ENCODE measurements at regions not wholly inside any gene's neighbourhood (a gene's known extent, or its start where the extent isn't known, plus 50 kb on each side); places are given as distances from the start of the nearest gene placed in this dataset.

DNA sequence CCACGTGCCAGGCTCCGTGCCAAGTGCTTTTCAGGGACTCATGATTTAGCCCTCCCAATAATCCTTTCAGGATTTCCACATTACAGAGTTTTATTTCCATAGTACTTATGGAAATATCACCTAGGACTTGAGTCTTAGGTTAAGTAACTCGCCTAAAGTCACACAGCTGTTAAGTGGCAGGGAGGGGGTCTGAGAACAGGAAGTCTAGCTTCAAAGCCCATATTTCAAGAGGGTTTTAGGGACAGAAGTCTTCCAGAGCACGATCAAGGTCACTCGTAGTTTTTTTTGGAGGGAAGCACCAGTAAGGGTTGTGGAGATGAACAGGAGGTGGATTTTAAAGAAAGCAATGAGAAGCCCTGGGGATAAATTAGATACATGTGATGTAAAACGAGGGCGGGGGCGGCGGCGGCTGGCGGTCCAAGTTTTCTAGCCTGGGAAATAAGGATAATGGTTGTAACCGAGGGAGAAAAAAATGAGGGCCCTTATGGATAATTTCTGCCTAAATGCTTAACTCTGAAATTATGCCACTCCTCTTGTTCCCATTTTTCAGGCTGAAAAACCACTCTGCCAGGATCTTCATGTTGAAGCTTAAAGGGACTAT lies 192.6 kb upstream of the FOXN3 start:
- DNase-seq (ENCODE audit: extremely low spot score in 2 of 2) = peak in 1 of 2 donors; percentile 16
- H3K4me3 ChIP-seq = no peak overlapping the region
- no peak overlapping the region for H3K27ac ChIP-seq
- no peaks in the 10 kb centered on the region for H3K9me3 ChIP-seq
- H3K4me1 ChIP-seq = peaks cover 1% of the 10 kb centered on the region
- H3K36me3 ChIP-seq = no peaks in the 10 kb centered on the region
- intact Hi-C loops (cut with DNase I) = no loop called here
- no peaks in the 10 kb centered on the region for H3K27me3 ChIP-seq
- TF ChIP-seq, protein P1, sequence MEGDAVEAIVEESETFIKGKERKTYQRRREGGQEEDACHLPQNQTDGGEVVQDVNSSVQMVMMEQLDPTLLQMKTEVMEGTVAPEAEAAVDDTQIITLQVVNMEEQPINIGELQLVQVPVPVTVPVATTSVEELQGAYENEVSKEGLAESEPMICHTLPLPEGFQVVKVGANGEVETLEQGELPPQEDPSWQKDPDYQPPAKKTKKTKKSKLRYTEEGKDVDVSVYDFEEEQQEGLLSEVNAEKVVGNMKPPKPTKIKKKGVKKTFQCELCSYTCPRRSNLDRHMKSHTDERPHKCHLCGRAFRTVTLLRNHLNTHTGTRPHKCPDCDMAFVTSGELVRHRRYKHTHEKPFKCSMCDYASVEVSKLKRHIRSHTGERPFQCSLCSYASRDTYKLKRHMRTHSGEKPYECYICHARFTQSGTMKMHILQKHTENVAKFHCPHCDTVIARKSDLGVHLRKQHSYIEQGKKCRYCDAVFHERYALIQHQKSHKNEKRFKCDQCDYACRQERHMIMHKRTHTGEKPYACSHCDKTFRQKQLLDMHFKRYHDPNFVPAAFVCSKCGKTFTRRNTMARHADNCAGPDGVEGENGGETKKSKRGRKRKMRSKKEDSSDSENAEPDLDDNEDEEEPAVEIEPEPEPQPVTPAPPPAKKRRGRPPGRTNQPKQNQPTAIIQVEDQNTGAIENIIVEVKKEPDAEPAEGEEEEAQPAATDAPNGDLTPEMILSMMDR (IDR thresholded peaks at IDR 0.05) = no peak
- TF ChIP-seq POLR2A (IDR thresholded peaks at IDR 0.05) = no peak
- no peak for TF ChIP-seq POLR2AphosphoS5 (IDR thresholded peaks at IDR 0.05; ENCODE audit: insufficient read depth in 1 of 2, low read depth in 1 of 2)

DNA sequence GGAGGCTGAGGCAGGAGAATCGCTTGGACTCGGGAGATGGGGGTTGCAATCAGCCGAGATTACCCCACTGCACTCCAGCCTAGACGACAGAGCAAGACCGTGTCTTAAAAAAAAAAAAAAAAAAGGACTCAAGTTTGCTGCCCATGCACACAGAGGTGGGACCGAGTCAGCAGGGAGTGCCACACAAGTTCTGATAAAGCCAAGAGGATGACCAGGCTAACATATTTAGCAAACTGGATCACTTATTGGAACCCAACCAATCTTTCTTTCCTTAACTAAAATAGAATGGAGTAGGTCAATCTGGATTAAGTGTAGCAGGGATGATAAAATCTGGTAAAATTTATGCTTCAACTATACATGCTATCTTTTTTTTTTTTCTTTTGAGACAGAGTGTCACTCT lies 190.4 kb upstream of the FOXN3 start:
- Histone ChIP-seq H3K4me3 (no peak overlapping the region), H3K36me3 (no peaks in the 10 kb centered on the region), H3K4me1 (no peaks in the 10 kb centered on the region), H3K27ac (no peak overlapping the region), H3K27me3 (no peaks in the 10 kb centered on the region), H3K9me3 (no peaks in the 10 kb centered on the region)
- TF ChIP-seq POLR2A (IDR thresholded peaks at IDR 0.05) (no peak), POLR2AphosphoS5 (IDR thresholded peaks at IDR 0.05; ENCODE audit: insufficient read depth in 1 of 2, low read depth in 1 of 2) (no peak)
- TF ChIP-seq, protein P1 (IDR thresholded peaks at IDR 0.05) = no peak
- peak in 1 of 2 donors; percentile 16 for DNase-seq (ENCODE audit: extremely low spot score in 2 of 2)
- intact Hi-C loops (cut with DNase I) = no loop called here

DNA sequence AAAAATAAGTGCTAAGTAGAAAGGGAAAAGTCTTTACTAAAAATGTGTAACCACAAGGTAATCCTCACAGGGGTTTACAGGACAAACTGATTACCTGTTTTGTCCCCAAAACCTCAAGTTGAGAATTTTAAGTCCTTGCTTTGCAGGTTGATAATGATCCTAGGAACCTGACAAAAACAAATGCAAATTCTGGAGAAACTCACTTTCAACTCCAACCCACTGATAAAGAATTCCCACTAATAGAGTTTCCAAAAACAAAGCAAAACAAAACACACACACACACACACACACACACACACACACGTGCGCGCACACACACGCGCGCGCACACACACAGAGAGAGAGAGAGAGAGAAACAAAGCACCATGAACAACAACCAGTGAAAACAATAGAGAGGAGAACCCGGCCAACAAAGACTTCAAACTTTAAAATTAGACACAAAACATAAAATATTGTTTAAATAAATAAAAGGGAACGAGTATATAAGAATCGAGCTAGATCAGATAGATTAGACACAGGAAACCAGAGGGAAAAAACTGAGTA lies 187.0 kb upstream of the FOXN3 start:
- Histone ChIP-seq H3K9me3 (peaks cover 5% of the 10 kb centered on the region), H3K27me3 (no peaks in the 10 kb centered on the region), H3K27ac (no peak overlapping the region), H3K4me3 (no peak overlapping the region), H3K36me3 (no peaks in the 10 kb centered on the region), H3K4me1 (no peaks in the 10 kb centered on the region)
- no peak for DNase-seq (ENCODE audit: extremely low spot score in 2 of 2)
- intact Hi-C loops (cut with DNase I) = no loop called here
- TF ChIP-seq POLR2AphosphoS5 (IDR thresholded peaks at IDR 0.05; ENCODE audit: insufficient read depth in 1 of 2, low read depth in 1 of 2) (no peak), POLR2A (IDR thresholded peaks at IDR 0.05) (no peak)
- TF ChIP-seq, protein P1 (IDR thresholded peaks at IDR 0.05) = no peak

DNA sequence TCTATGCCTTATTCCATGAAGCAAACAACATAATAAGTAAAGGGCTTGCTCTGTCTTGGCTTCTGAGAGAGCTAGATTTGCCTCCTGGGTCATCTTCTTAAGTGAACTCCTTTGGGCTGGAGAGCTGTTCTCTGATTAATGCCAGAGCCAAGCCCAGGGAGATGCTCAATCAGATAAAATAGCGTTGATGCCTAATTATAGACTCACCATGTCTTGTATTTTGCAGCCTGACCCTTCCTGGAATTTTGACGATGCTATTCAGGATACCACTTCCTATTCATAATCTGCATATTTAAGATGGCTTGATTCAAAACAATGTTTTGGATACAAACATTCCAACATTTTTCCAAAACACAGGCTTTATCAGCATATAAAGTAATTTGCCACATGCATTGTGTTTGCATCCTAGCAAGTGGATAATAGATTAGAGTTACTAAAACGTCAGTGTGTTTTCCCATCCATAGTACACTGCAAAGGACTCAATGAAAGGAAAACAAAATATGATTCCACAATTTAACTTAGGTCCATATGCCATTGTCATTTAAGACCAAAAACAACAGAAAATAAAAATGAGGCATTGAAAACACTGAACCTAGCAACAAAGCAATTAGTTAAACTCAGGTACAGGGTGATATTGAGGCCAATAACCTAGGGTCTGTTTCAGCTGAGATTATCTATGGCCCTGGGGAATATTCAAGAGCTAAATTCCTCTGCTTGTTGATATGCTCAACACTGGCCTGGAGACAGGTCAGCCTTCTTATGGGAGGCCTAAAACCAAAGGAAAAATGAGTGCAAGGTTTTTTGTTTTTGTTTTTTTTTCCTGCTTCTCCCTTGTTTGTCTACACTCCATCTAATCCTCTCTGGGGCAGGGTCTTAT lies 184.2 kb upstream of the FOXN3 start:
- no peaks in the 10 kb centered on the region for H3K4me1 ChIP-seq
- H3K27ac ChIP-seq = no peak overlapping the region
- intact Hi-C loops (cut with DNase I) = no loop called here
- no peak for DNase-seq (ENCODE audit: extremely low spot score in 2 of 2)
- H3K9me3 ChIP-seq = peaks cover 23% of the 10 kb centered on the region
- H3K36me3 ChIP-seq = no peaks in the 10 kb centered on the region
- no peak overlapping the region for H3K4me3 ChIP-seq
- TF ChIP-seq, protein P1 (IDR thresholded peaks at IDR 0.05) = no peak
- TF ChIP-seq POLR2AphosphoS5 (IDR thresholded peaks at IDR 0.05; ENCODE audit: insufficient read depth in 1 of 2, low read depth in 1 of 2) (no peak), POLR2A (IDR thresholded peaks at IDR 0.05) (no peak)
- H3K27me3 ChIP-seq = no peaks in the 10 kb centered on the region

All from vagina (tissue), 2 donors.